Memory B cell (primary cell): ENCODE measurements at regions not wholly inside any gene's neighbourhood (a gene's known extent, or its start where the extent isn't known, plus 50 kb on each side); places are given as distances from the start of the nearest gene placed in this dataset.

Experiments
- ATAC-seq: fragments of 150-1000 bp; cut with Tn5 transposase; 2 replicates; pipeline ENCODE4 v1.10.0; 2021; ENCODE audit warnings: low read depth, mild to moderate bottlenecking, moderate library complexity
- DNase-seq, 2 donors: peaks; one replicate each; pipeline ENCODE4 v3.0.0; 2022; ENCODE audit warnings: low spot score in 2 of 2
- H3K27ac Mint-ChIP-seq: one replicate; pipeline ENCODE4 v1.8.0; 2022; ENCODE audit warnings: mild to moderate bottlenecking, moderate library complexity, mixed read lengths
- H3K27me3 Mint-ChIP-seq: one replicate; pipeline ENCODE4 v1.8.0; 2022; ENCODE audit warnings: mixed read lengths
- H3K36me3 Mint-ChIP-seq: one replicate; pipeline ENCODE4 v1.8.0; 2022; ENCODE audit warnings: mild to moderate bottlenecking, mixed read lengths
- H3K4me1 Mint-ChIP-seq: one replicate; pipeline ENCODE4 v1.8.0; 2022; ENCODE audit warnings: mixed read lengths
- H3K4me3 Mint-ChIP-seq: one replicate; pipeline ENCODE4 v1.8.0; 2022; ENCODE audit warnings: mild to moderate bottlenecking, moderate library complexity, mixed read lengths
- H3K9me3 Mint-ChIP-seq: one replicate; pipeline ENCODE4 v1.8.0; 2022; ENCODE audit warnings: mixed read lengths

DNA sequence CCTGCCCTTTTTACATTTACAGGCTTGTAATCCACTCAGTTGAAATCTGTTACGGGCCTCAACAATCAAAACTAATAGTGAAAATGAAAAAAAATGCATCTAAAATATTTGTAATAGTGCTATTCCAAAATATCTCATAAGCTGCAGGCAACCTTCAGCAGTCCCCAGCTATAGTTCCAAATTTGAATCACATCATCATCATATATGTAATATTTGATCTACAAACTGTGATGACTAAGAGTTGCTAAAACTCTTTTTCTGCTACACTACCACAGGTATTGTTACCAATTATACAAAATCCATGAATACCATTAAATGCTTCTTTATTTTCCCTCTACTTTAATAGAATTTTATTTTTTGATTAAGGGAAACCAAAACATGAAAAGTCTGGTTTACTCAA is 121.4 kb upstream of the RFC3 start:
- Mint-ChIP-seq H3K4me1 (no peaks in the 10 kb centered on the region), H3K27ac (no peak overlapping the region), H3K9me3 (no peaks in the 10 kb centered on the region), H3K4me3 (no peak overlapping the region), H3K27me3 (no peaks in the 10 kb centered on the region), H3K36me3 (no peaks in the 10 kb centered on the region)
- DNase-seq (no peak), ATAC-seq (no peak)

DNA sequence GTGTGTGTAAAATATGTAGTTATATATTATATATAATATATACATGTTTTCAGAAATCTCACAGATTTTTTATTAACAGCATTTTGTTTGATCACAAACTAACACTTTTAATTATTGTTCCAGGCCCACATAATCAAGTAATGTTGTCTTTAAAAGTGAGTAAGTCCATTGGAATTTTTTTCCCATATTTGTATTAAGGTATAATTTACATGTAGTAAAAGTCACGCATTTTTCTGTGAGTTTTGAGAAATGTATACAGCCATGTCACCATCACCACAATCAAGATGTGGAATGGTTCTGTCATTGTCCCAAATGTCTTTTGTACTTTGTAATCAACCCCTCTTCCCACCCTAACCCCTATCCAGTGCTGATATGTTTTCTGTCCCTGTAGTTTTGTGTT is 120.0 kb upstream of the RFC3 start:
- H3K9me3 Mint-ChIP-seq: no peaks in the 10 kb centered on the region

DNA sequence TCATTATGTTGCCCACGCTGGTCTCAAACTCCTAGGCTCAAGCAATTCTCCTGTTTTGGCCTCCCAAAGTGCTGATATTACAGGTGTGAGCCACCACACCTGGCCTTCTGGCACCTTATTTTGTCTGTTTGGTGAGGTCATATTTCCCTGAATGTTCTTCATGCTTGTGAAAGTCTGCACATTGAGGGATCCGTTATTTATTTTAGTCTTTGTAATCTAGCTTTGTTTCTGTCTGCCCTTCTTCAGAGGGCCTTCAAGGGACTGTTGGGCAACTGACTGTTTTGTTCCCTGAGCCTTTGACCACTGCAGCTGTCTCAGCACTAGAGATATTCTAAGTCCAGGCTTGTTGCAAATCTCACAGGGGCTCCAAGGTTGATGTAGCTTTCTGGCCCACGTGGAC is 110.5 kb upstream of the RFC3 start:
- Mint-ChIP-seq H3K4me3 (no peak overlapping the region), H3K4me1 (no peaks in the 10 kb centered on the region), H3K36me3 (peaks cover 7% of the 10 kb centered on the region), H3K27me3 (peaks cover 5% of the 10 kb centered on the region), H3K27ac (no peak overlapping the region), H3K9me3 (peaks cover 17% of the 10 kb centered on the region)
- DNase-seq (no peak), ATAC-seq (no peak)

More for the DNA sequence above, 120.0 kb upstream of the RFC3 start:
- Mint-ChIP-seq H3K27me3 (peaks cover 2% of the 10 kb centered on the region), H3K27ac (no peak overlapping the region), H3K36me3 (no peaks in the 10 kb centered on the region), H3K4me1 (no peaks in the 10 kb centered on the region), H3K4me3 (no peak overlapping the region)
- ATAC-seq (no peak), DNase-seq (no peak)

GRCh38 chr13:33710924-33711323 is 107.0 kb upstream of the RFC3 start:
- H3K4me3 Mint-ChIP-seq: no peak overlapping the region
- H3K4me1 Mint-ChIP-seq: no peaks in the 10 kb centered on the region
- DNase-seq (no peak), ATAC-seq (no peak)
- H3K27me3 Mint-ChIP-seq: peaks cover 5% of the 10 kb centered on the region
- H3K36me3 Mint-ChIP-seq: peaks cover 6% of the 10 kb centered on the region
- no peak overlapping the region for H3K27ac Mint-ChIP-seq
- H3K9me3 Mint-ChIP-seq: peaks cover 8% of the 10 kb centered on the region

- H3K4me1 Mint-ChIP-seq: no peaks in the 10 kb centered on the region
- peaks cover 5% of the 10 kb centered on the region for H3K27me3 Mint-ChIP-seq
- H3K36me3 Mint-ChIP-seq: peaks cover 5% of the 10 kb centered on the region
- DNase-seq (no peak), ATAC-seq (no peak)
- peaks cover 7% of the 10 kb centered on the region for H3K9me3 Mint-ChIP-seq
- H3K4me3 Mint-ChIP-seq: no peak overlapping the region
- no peak overlapping the region for H3K27ac Mint-ChIP-seq
Measured at GRCh38 chr13:33711436-33711835, 106.5 kb upstream of the RFC3 start.

DNA sequence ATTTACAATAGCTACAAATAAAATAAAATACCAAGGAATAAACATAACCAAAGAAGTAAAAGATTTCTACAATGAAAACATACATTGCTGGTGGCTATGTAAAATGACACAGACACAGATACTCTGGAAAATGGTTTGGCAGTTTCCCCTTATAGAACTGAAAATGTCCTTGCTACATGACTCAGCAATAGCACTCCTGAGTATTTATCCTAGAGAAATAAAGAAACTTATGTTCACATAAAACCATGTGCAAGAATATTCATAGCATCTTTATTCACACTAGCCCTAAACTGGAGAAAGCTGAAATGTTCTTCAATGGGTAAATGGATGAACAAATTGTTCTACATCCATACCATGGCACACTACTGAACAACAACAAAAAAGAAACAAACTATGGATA is 100.2 kb upstream of the RFC3 start:
- no peak overlapping the region for H3K4me3 Mint-ChIP-seq
- H3K36me3 Mint-ChIP-seq: peaks cover 1% of the 10 kb centered on the region
- peaks cover 2% of the 10 kb centered on the region for H3K4me1 Mint-ChIP-seq
- DNase-seq (no peak), ATAC-seq (no peak)
- peaks cover 5% of the 10 kb centered on the region for H3K27me3 Mint-ChIP-seq
- H3K27ac Mint-ChIP-seq: no peak overlapping the region
- H3K9me3 Mint-ChIP-seq: peaks cover 2% of the 10 kb centered on the region

DNA sequence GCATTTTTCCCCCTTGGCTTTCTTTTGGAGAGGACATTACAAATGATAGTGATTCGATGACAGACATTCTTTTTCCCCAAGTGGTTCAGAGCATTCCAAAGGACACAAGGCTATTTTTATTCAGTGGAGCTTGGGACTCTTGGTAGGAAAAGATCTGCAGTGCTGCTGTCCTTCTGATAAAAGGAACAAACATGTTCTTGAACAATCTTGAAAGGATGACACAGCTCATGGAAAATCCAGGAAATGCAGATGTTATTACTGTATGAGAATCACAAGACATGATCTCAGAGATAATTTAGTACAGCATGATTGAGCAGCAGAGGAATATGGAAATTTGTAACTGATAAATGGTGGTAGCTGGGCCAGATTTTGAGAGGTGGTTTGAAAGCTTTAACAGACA is 96.2 kb upstream of the RFC3 start:
- H3K36me3 Mint-ChIP-seq: no peaks in the 10 kb centered on the region
- H3K4me1 Mint-ChIP-seq: peaks cover 5% of the 10 kb centered on the region
- no peak overlapping the region for H3K4me3 Mint-ChIP-seq
- DNase-seq (no peak), ATAC-seq (no peak)
- H3K27me3 Mint-ChIP-seq: peaks cover 9% of the 10 kb centered on the region
- no peak overlapping the region for H3K27ac Mint-ChIP-seq
- H3K9me3 Mint-ChIP-seq: no peaks in the 10 kb centered on the region

DNA sequence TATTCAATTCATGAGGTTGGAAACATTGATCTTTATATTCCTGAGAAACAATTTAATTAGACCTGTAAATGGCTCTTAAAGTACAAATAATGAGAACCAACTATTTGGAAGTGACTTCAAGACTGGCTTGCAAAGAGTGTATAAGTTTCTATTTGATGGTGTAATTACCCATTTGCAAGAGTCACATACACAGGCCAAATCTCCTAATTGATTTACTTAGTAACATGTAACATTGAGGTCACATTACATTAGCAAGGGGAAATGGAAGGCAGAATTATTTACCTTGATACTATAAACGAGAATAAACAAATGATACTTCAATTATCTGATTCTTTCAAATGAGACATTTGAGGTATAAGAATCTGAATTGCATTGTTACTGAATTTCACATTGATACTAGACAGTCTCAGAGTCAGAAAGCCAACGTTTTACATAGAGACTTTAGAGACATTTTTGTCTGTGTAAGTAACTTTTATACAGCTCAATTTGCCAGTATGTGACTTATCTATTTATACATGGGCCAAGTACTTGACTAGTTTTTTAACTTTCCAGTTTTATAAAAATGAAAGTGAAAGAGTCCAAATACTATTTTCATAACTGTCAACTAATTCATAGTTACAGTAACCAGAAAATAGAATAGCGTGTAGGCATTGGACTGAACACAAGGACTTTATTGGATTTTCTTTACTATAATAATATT is 95.6 kb upstream of the RFC3 start:
- ATAC-seq (no peak), DNase-seq (no peak)
- no peaks in the 10 kb centered on the region for H3K9me3 Mint-ChIP-seq
- no peak overlapping the region for H3K27ac Mint-ChIP-seq
- no peaks in the 10 kb centered on the region for H3K36me3 Mint-ChIP-seq
- H3K27me3 Mint-ChIP-seq: peaks cover 9% of the 10 kb centered on the region
- peaks cover 5% of the 10 kb centered on the region for H3K4me1 Mint-ChIP-seq
- H3K4me3 Mint-ChIP-seq: no peak overlapping the region

- ATAC-seq (no peak), DNase-seq (no peak)
- H3K4me1 Mint-ChIP-seq: peaks cover 8% of the 10 kb centered on the region
- H3K27ac Mint-ChIP-seq: no peak overlapping the region
- H3K27me3 Mint-ChIP-seq: peaks cover 9% of the 10 kb centered on the region
- no peaks in the 10 kb centered on the region for H3K9me3 Mint-ChIP-seq
- no peak overlapping the region for H3K4me3 Mint-ChIP-seq
- no peaks in the 10 kb centered on the region for H3K36me3 Mint-ChIP-seq
Measured at GRCh38 chr13:33723365-33723764, 94.6 kb upstream of the RFC3 start.

DNA sequence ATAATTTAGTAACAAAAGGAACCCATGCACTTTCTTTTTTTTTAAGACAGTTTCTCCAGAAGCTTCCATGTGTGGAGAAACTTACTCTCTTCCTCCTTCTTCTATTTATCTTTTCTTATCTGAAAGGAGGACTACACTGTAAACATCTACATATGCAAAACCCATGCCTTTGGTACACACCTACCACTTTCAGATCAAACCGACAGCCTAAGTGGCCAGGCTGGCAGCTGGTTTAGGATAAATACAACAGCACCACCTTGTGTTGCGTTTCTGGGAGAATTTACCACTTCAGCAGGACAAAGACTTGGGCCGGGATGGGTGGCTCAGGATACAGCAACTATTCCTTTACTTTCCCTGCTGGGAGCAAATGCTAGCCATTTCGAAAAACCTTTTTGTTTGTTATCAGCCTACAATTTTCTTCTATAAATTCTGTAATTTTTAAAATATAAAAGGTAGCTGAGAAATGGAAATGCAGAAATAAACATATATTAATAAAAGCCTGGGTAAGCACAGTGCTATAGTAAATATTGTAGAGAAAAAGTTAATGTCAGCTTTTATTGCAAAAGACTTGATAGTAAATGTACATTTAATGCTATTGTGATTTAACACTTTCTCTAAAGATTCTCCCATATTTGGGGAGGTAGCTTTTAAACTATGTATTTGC is 94.0 kb upstream of the RFC3 start:
- Mint-ChIP-seq H3K4me1 (peaks cover 14% of the 10 kb centered on the region), H3K4me3 (no peak overlapping the region), H3K9me3 (no peaks in the 10 kb centered on the region), H3K27me3 (peaks cover 9% of the 10 kb centered on the region), H3K36me3 (no peaks in the 10 kb centered on the region), H3K27ac (no peak overlapping the region)
- ATAC-seq: peak; percentile 77
- peak; percentile 35 to 52 for DNase-seq

DNA sequence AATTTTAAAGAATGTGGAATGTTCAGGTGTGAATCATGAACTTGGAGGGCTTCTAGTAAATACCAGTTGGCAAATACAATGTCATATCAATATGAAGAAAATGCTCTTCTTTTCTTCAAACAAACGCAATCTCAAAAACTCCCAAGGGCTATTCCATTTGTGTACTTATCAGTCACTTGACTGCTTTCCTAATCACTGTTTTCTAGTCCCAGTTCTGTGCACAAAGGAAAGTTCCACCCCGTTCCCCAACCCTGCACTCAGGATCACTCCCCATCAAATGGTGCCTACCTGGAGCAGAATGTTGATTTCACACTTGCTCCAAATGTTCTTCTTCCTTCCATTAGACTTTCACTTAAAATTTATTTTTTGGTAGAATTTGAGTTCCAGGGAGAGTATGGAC is 92.6 kb upstream of the RFC3 start:
- ATAC-seq (no peak), DNase-seq (no peak)
- Mint-ChIP-seq H3K36me3 (no peaks in the 10 kb centered on the region), H3K4me1 (peaks cover 22% of the 10 kb centered on the region), H3K27ac (no peak overlapping the region), H3K9me3 (no peaks in the 10 kb centered on the region), H3K27me3 (peaks cover 10% of the 10 kb centered on the region), H3K4me3 (no peak overlapping the region)

- no peak for ATAC-seq
- H3K9me3 Mint-ChIP-seq: no peaks in the 10 kb centered on the region
Measured at GRCh38 chr13:33727297-33728083, 90.5 kb upstream of the RFC3 start.

DNA sequence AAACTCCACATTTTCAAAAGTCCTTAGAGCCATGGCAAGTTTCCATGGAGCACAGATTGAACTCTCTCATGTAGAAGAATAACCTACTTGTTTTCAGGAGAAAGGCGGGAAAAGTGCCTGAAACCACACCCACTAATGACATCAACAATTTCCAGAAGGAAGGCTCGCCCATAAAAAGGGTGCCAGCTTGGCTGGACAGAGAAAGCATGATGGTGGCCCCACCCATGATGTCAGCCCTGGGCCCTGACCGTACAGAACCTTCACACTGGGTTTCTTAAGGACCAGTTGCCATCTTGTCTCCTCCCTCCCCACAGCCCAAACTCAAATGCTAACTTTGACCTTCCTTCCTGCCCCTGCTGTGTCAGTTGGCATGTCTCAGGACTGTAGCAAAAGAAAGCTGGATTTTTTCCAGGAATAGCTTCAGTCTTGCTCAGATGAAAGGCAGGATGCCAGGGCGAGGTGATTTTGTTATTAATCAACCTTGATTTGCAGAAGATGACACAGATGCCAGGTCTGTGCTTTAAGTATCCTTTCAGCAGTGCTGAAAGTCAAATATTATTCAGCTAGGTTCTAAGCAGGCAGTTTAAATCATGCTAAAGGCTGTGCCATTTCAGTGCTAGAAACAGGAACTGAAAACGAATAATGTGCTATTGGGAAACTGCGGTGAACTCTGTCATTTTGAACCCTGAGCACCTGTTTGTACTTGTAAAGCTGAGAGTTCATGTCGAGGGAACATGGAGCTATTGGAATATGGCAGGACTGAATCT is 89.5 kb upstream of the RFC3 start:
- no peaks in the 10 kb centered on the region for H3K9me3 Mint-ChIP-seq
- peak overlapping the region; percentile 32 for H3K4me3 Mint-ChIP-seq
- H3K27ac Mint-ChIP-seq: no peak overlapping the region
- peaks cover 20% of the 10 kb centered on the region for H3K27me3 Mint-ChIP-seq
- H3K36me3 Mint-ChIP-seq: no peaks in the 10 kb centered on the region
- peaks cover 26% of the 10 kb centered on the region for H3K4me1 Mint-ChIP-seq
- DNase-seq: peak in 1 of 2 donors; percentile 36
- peak; percentile 79 for ATAC-seq

More at GRCh38 chr13:33727297-33728083, 90.5 kb upstream of the RFC3 start:
- Mint-ChIP-seq H3K4me1 (peaks cover 26% of the 10 kb centered on the region), H3K36me3 (no peaks in the 10 kb centered on the region), H3K4me3 (no peak overlapping the region), H3K27me3 (peaks cover 17% of the 10 kb centered on the region), H3K27ac (no peak overlapping the region)
- no peak for DNase-seq

GRCh38 chr13:33730147-33730546 is 87.8 kb upstream of the RFC3 start:
- H3K4me3 Mint-ChIP-seq: no peak overlapping the region
- H3K36me3 Mint-ChIP-seq: no peaks in the 10 kb centered on the region

More at GRCh38 chr13:33730147-33730546, 87.8 kb upstream of the RFC3 start:
- Mint-ChIP-seq H3K4me1 (peaks cover 23% of the 10 kb centered on the region), H3K27me3 (peaks cover 21% of the 10 kb centered on the region), H3K9me3 (no peaks in the 10 kb centered on the region), H3K27ac (peak overlapping the region; percentile 62)
- DNase-seq: no peak
- ATAC-seq: peak; percentile 71
